Left lung (tissue), 4 donors: ENCODE measurements at regions not wholly inside any gene's neighbourhood (a gene's known extent, or its start where the extent isn't known, plus 50 kb on each side); places are given as distances from the start of the nearest gene placed in this dataset.
A peak's percentile ranks its signal among the peaks of the same experiment; 100 is the strongest.

Experiments used
- ATAC-seq: fragments of 200-7000 bp; cut with Tn5 transposase; one replicate; pipeline ENCODE4 v1.9.1; 2020; ENCODE audit warnings: moderate library complexity
- DNase-seq, 4 donors: peaks; one replicate each; pipeline ENCODE4 v3.0.0-alpha.2; 2013 to 2020
- H3K27ac ChIP-seq, 2 donors: fragments of 200-600 bp; sonication (generic) in 1 of 2; one replicate each; pipeline versions ENCODE4 v1.5.0 to v1.8.0; 2020 to 2021
- H3K27me3 ChIP-seq, 2 donors: fragments of 200-600 bp; sonication (generic) in 1 of 2; one replicate each; pipeline versions ENCODE4 v1.5.0 to v1.8.0; 2020 to 2021
- H3K36me3 ChIP-seq, 2 donors: fragments of 200-600 bp; sonication (generic) in 1 of 2; one replicate each; pipeline versions ENCODE4 v1.5.0 to v1.8.0; 2020 to 2021
- H3K4me1 ChIP-seq, 2 donors: fragments of 200-600 bp; one replicate each; pipeline ENCODE4 v1.8.0; 2021
- H3K4me3 ChIP-seq, 2 donors: fragments of 200-600 bp; sonication (generic) in 1 of 2; one replicate each; pipeline versions ENCODE4 v1.5.0 to v1.8.0; 2020 to 2021; ENCODE audit warnings: mild to moderate bottlenecking in 1 of 2
- H3K9me3 ChIP-seq, 2 donors: fragments of 200-600 bp; sonication (generic) in 1 of 2; one replicate each; pipeline versions ENCODE4 v1.5.0 to v1.8.0; 2020 to 2021
- intact Hi-C, 2 donors: fragments of 100-400 bp; cut with DNase I; formaldehyde crosslinking; loops; one replicate each; pipeline versions ENCODE4 v1.11.2 to v1.14.2; 2022
- TF ChIP-seq, protein P1 (sequence below), 2 donors: fragments of 200-600 bp; sonication (generic) in 1 of 2; IDR thresholded peaks; one replicate each; pipeline versions ENCODE4 v1.5.0 to v1.8.0; 2021; ENCODE audit warnings: antibody characterized with exemption in 2 of 2
- donor health status: DM: no; HTN: yes; CAD: no.
- donor health status: DM: no; HTN: no; CAD: no.

DNA sequence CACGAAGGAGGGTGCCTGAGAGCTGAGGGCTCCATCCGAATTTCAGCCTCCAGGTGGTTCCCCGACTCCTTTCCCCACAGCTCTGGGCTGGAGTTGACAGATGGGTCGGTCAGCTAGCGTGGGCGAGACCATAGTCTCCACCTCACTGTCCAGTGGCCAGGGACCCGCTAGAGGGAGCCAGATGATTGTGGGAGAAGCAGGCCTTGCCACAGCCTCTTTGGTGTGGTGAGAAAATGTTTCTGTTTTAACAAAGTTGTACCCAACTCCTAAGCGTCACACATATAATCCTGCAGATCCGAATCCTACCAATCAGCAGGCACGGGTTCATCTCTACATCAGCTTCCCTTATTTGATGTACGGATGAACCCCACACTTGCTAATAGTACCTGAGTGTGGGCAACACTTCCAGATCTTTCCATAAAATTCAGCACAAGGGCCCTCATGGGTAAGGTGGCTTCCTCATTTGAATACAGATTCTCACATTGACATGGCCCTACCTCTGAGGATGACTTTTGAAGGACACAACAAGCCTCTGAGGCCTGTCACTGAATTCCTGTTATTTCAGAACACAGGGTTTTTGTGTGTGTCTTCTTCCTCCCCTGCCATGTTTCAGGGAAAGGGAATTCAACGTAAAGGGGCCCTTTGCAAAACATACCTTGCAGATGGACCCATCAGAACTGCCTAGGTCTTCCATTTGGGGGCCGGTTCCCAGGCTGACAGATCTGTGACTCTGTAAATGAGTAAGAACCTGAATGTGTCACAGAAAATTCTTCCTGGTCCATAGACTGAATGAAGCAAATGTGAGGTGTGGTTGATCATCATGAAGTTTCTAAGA lies 103.2 kb upstream of the DUSP22 start:
- TF ChIP-seq, protein P1, sequence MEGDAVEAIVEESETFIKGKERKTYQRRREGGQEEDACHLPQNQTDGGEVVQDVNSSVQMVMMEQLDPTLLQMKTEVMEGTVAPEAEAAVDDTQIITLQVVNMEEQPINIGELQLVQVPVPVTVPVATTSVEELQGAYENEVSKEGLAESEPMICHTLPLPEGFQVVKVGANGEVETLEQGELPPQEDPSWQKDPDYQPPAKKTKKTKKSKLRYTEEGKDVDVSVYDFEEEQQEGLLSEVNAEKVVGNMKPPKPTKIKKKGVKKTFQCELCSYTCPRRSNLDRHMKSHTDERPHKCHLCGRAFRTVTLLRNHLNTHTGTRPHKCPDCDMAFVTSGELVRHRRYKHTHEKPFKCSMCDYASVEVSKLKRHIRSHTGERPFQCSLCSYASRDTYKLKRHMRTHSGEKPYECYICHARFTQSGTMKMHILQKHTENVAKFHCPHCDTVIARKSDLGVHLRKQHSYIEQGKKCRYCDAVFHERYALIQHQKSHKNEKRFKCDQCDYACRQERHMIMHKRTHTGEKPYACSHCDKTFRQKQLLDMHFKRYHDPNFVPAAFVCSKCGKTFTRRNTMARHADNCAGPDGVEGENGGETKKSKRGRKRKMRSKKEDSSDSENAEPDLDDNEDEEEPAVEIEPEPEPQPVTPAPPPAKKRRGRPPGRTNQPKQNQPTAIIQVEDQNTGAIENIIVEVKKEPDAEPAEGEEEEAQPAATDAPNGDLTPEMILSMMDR (IDR thresholded peaks at IDR 0.05) = peak; percentile 84 to 85
- Histone ChIP-seq H3K4me1 (peaks cover 0 to 4% of the 10 kb centered on the region in 2 donors), H3K36me3 (no peaks in the 10 kb centered on the region), H3K27ac (no peak overlapping the region), H3K4me3 (no peak overlapping the region), H3K9me3 (no peaks in the 10 kb centered on the region), H3K27me3 (no peaks in the 10 kb centered on the region)
- ATAC-seq (peak; percentile 95), DNase-seq (peak; percentile 67 to 90 (median 88))
- intact Hi-C loops = no loop called here

DNA sequence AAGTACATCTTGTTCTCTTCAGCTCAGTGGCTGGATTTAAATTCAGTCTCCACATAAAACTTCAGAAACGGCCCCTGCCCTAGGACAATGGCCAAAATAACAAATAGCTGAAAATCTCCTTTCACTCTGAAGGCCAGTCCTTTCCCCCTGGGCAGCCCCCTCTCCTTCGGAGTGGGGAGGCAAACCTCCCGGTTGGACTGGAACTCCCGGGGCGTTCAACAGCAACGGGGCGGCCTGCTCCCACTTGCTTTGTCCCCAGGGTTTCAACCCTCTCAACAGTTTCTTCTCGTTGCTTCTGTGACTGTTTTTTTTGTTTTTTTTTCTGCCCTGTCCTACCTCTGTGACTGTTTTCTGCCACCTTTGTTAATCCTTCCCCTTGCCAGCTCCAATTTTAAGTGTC lies 102.6 kb upstream of the DUSP22 start:
- Histone ChIP-seq H3K27ac (no peak overlapping the region), H3K4me3 (no peak overlapping the region), H3K4me1 (peaks cover 0 to 4% of the 10 kb centered on the region in 2 donors), H3K27me3 (no peaks in the 10 kb centered on the region), H3K36me3 (no peaks in the 10 kb centered on the region), H3K9me3 (no peaks in the 10 kb centered on the region)
- TF ChIP-seq, protein P1 (IDR thresholded peaks at IDR 0.05) = no peak
- intact Hi-C loops = no loop called here
- DNase-seq (no peak), ATAC-seq (no peak)

DNA sequence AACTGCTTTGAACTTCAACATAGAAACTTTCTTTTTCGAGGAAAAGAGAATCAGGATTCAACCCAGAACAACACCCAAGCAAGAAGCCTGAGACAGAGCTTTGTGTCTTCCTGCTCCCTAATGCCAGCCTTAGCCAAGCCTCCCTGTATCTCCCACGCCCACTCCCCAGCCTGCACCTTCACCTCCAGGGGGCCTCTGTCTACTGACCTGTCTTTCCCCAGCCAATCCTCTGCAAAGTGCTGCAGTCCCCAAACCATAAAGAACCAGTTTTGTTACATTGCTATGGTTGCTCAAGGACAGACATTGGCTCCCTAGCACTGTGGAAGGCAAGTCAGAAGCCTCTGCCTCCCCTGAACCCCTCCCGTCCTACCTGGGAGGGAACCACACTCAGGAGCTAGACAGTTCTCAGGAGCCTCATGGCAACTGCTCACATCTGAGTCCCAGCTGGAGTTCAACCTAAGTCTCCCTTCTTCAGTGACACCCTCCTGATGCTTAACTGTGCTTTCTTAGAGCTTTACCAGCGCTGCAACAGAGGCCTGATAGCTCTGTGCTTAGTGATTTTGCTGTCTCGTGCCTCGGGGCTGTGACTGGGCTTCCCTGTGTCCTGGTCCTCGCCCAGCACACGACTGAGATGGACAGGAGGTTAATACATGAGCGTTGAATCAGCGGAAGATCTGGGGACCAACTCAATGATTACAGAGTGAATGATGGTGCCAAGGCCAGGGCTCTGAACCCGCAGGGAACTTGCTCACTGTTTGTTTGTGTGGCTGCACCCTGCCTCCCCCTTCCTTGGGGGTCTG lies 101.5 kb upstream of the DUSP22 start:
- DNase-seq = no peak
- ATAC-seq = no peak
- no peak overlapping the region for H3K27ac ChIP-seq
- H3K4me3 ChIP-seq = no peak overlapping the region
- H3K36me3 ChIP-seq = no peaks in the 10 kb centered on the region
- intact Hi-C loops = no loop called here
- TF ChIP-seq, protein P1 (IDR thresholded peaks at IDR 0.05) = no peak
- H3K9me3 ChIP-seq = no peaks in the 10 kb centered on the region
- peaks cover 0 to 10% of the 10 kb centered on the region in 2 donors for H3K4me1 ChIP-seq
- no peaks in the 10 kb centered on the region for H3K27me3 ChIP-seq

DNA sequence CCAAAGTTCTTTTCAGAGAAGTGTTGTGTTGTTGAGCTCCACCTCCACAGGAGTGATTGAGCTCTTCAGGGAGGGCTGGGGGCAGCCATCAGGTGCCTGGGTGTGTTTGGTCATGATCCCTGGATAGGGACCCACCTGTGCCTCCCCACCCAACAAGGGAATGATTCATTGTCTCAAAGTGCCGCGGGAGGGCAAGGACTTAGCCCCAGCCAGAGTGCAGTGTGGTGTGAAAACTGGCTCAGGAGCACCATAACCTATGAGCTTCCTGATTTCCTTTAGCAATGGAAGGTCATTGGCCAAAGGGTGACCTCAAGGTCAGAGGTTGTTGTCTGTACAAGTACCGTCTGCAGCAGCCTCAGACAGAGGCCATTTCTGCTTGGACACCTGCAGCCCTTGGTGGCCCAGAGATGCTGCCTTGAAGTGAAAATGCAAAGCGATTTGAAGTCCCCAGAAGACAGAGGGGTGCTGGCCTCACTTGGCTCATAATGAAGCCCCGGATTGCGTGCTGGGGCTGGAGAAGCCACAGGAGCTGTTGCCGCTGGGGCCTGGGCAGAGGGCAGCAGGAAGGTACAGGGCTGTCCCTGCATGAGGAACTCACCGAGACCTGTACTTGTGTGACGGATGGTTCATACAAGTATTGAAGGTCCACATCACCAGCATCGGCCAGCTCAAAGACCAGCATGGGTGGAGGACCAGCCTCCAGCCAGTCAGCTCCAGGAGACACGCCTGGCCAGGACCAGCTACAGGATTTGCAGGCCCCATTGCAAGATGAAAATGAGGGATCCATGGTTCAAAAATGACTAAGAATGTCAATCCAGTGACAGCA lies 100.6 kb upstream of the DUSP22 start:
- no peak for ATAC-seq
- TF ChIP-seq, protein P1 (IDR thresholded peaks at IDR 0.05) = no peak

More for the DNA sequence above, 100.6 kb upstream of the DUSP22 start:
- no peak overlapping the region for H3K4me3 ChIP-seq
- H3K36me3 ChIP-seq = no peaks in the 10 kb centered on the region
- H3K9me3 ChIP-seq = no peaks in the 10 kb centered on the region
- intact Hi-C loops = no loop called here
- DNase-seq = no peak
- no peak overlapping the region for H3K27ac ChIP-seq
- H3K27me3 ChIP-seq = no peaks in the 10 kb centered on the region
- H3K4me1 ChIP-seq = peaks cover 0 to 15% of the 10 kb centered on the region in 2 donors
